ENCODE measurements at regions not wholly inside any gene's neighbourhood (a gene's known extent, or its start where the extent isn't known, plus 50 kb on each side); places are given as distances from the start of the nearest gene placed in this dataset.

DNA sequence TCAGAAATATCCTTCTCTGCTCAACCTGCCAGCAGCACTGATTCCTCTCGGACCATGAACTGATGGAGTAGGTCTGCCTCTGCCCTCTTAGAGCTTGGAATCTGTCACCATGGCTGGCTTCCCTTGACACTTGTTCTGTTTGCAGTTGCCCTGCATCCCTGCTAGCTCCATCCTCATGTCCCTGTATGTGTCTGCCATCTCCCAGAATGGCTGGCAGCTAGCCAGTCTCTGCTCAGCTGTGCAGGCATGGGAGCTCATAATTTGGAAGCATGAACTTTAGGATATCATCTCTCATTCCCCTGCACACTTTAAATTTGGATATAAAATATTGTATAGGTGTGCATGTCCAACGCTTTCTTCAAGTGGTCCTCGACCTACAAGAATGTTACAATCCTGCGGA is 95.4 kb downstream of the C1orf94 start:
- TF ChIP-seq FOXM1 (IDR thresholded peaks at IDR 0.05; ENCODE audit: borderline replicate concordance) (no peak), SP1 (IDR thresholded peaks at IDR 0.05) (no peak), FOXK2 (IDR thresholded peaks at IDR 0.05) (no peak), ZNF384 (IDR thresholded peaks at IDR 0.05) (no peak), SUZ12 (IDR thresholded peaks at IDR 0.05) (no peak), ELF4 (IDR thresholded peaks at IDR 0.05) (no peak)
